HCT116 (cell line): ENCODE measurements at regions not wholly inside any gene's neighbourhood (a gene's known extent, or its start where the extent isn't known, plus 50 kb on each side); places are given as distances from the start of the nearest gene placed in this dataset.

Experiments used
- CBX3 ChIP-seq: IDR thresholded peaks from 2 replicates; pipeline ENCODE4 v1.6.1; 2012; ENCODE audit warnings: low read depth
- CEBPB ChIP-seq: IDR thresholded peaks from 2 replicates; pipeline ENCODE4 v1.6.1; 2012; ENCODE audit warnings: low read depth
- EZH2 ChIP-seq: fragments of 200-600 bp; sonication (generic); IDR thresholded peaks from 2 replicates; pipeline ENCODE4 v1.6.1; 2017; ENCODE audit warnings: antibody characterized with exemption, mixed run types
- FOSL1 ChIP-seq: IDR thresholded peaks from 2 replicates; pipeline ENCODE4 v1.6.1; 2012; ENCODE audit warnings: low read depth
- POLR2A ChIP-seq: IDR thresholded peaks from 2 replicates; pipeline ENCODE4 v1.7.0; 2011; ENCODE audit warnings: borderline replicate concordance; ENCODE audit not compliant: insufficient read depth, insufficient read length; ENCODE audit errors: extremely low read depth
- SIN3A ChIP-seq: IDR thresholded peaks from 2 replicates; pipeline ENCODE4 v1.6.1; 2012; ENCODE audit warnings: low read depth
- SRF ChIP-seq: IDR thresholded peaks from 2 replicates; pipeline ENCODE4 v1.6.1; 2012; ENCODE audit warnings: low read depth
- TCF7L2 ChIP-seq: IDR thresholded peaks from 2 replicates; pipeline ENCODE4 v1.7.0; 2011; ENCODE audit warnings: borderline replicate concordance, inconsistent platforms; ENCODE audit not compliant: insufficient read depth, insufficient read length; ENCODE audit errors: extremely low read depth
- ZNF274 ChIP-seq: fragments of 200-500 bp; sonication (Bioruptor generic); IDR thresholded peaks from 2 replicates; pipeline ENCODE4 v1.6.1; 2014; ENCODE audit warnings: mild to moderate bottlenecking, low read depth, low read length, inconsistent platforms
- TF ChIP-seq, protein P1 (sequence below), 3 experiments: fragments of 200-600 bp in 1 of 3; sonication (generic) in 1 of 3; IDR thresholded peaks in 2 of 3; conservative IDR thresholded peaks in 1 of 3; 2 replicates each; pipeline ENCODE4 v1.5.1; 2012 to 2017; ENCODE audit warnings: low read depth in 2 of 3, low read length in 2 of 3, antibody characterized with exemption in 1 of 3, borderline replicate concordance in 1 of 3, control low read depth in 1 of 3, mild to moderate bottlenecking in 1 of 3, mixed read lengths in 1 of 3, mixed run types in 1 of 3, moderate library complexity in 1 of 3; ENCODE audit not compliant: insufficient read depth in 1 of 3
- TF ChIP-seq, protein P2 (sequence below): IDR thresholded peaks from 2 replicates; pipeline ENCODE4 v1.6.1; 2011; ENCODE audit warnings: mild to moderate bottlenecking, low read length, moderate library complexity; ENCODE audit not compliant: insufficient replicate concordance; ENCODE audit errors: extremely low read depth
- TF ChIP-seq, protein P3 (sequence below): IDR thresholded peaks from 2 replicates; pipeline ENCODE4 v1.6.1; 2012

DNA sequence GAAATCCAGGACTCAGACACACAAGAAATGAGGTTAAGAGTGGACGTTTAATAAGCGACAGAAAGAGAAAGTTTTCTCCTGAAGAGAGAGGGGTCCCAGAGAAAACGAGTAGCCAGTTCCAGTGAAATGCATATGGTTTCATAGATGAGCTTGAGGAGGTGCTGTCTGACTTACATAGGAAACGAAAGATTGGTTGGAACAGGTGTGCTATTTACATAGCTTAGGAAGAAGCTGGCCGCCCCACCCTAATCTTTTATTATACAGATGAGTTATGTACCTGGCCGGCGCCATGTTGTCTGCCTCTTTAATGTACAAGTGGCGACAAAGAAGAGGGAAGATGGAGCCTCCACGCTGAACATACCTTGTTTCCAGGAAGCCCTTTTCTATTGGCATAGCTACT, 223.0 kb downstream of the SLC6A15 start:
- TF ChIP-seq, protein P1, sequence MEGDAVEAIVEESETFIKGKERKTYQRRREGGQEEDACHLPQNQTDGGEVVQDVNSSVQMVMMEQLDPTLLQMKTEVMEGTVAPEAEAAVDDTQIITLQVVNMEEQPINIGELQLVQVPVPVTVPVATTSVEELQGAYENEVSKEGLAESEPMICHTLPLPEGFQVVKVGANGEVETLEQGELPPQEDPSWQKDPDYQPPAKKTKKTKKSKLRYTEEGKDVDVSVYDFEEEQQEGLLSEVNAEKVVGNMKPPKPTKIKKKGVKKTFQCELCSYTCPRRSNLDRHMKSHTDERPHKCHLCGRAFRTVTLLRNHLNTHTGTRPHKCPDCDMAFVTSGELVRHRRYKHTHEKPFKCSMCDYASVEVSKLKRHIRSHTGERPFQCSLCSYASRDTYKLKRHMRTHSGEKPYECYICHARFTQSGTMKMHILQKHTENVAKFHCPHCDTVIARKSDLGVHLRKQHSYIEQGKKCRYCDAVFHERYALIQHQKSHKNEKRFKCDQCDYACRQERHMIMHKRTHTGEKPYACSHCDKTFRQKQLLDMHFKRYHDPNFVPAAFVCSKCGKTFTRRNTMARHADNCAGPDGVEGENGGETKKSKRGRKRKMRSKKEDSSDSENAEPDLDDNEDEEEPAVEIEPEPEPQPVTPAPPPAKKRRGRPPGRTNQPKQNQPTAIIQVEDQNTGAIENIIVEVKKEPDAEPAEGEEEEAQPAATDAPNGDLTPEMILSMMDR (IDR thresholded peaks at IDR 0.05 in 2 of 3, conservative IDR thresholded peaks at IDR 0.05 in 1 of 3; ENCODE audit: borderline replicate concordance in 1 of 3, insufficient read depth in 1 of 3, low read depth in 2 of 3, low read length in 2 of 3), result no peak
- TF ChIP-seq ZNF274, result no peak
- no peak for TF ChIP-seq CBX3
- no peak for TF ChIP-seq POLR2A
- no peak for TF ChIP-seq SRF
- TF ChIP-seq TCF7L2, result no peak
- TF ChIP-seq EZH2, result no peak
- TF ChIP-seq, protein P2, sequence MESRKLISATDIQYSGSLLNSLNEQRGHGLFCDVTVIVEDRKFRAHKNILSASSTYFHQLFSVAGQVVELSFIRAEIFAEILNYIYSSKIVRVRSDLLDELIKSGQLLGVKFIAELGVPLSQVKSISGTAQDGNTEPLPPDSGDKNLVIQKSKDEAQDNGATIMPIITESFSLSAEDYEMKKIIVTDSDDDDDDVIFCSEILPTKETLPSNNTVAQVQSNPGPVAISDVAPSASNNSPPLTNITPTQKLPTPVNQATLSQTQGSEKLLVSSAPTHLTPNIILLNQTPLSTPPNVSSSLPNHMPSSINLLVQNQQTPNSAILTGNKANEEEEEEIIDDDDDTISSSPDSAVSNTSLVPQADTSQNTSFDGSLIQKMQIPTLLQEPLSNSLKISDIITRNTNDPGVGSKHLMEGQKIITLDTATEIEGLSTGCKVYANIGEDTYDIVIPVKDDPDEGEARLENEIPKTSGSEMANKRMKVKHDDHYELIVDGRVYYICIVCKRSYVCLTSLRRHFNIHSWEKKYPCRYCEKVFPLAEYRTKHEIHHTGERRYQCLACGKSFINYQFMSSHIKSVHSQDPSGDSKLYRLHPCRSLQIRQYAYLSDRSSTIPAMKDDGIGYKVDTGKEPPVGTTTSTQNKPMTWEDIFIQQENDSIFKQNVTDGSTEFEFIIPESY, result no peak
- no peak for TF ChIP-seq CEBPB
- TF ChIP-seq FOSL1, result no peak
- no peak for TF ChIP-seq SIN3A
- TF ChIP-seq, protein P3, sequence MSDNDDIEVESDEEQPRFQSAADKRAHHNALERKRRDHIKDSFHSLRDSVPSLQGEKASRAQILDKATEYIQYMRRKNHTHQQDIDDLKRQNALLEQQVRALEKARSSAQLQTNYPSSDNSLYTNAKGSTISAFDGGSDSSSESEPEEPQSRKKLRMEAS, result no peak
